ENCODE measurements at regions not wholly inside any gene's neighbourhood (a gene's known extent, or its start where the extent isn't known, plus 50 kb on each side); places are given as distances from the start of the nearest gene placed in this dataset.

GRCh38 chr4:22323691-22324090 lies 192.2 kb downstream of the ADGRA3 start:
- Mint-ChIP-seq H3K27ac (no peak overlapping the region), H3K36me3 (ENCODE audit: low read depth) (no peaks in the 10 kb centered on the region), H3K4me3 (no peak overlapping the region), H3K9me3 (no peaks in the 10 kb centered on the region), H3K4me1 (peaks cover 8% of the 10 kb centered on the region), H3K27me3 (ENCODE audit: insufficient read depth) (no peaks in the 10 kb centered on the region)
- Histone ChIP-seq H3K4me3 (ENCODE audit: low read length) (no peak overlapping the region), H3K27ac (ENCODE audit: low read depth, low read length) (no peak overlapping the region), H3K36me3 (ENCODE audit: control insufficient read depth, insufficient read depth, low read length) (no peaks in the 10 kb centered on the region), H3K4me1 (ENCODE audit: control insufficient read depth, insufficient read depth, low read length) (peaks cover 6% of the 10 kb centered on the region), H3K9me3 (ENCODE audit: control insufficient read depth, low read length) (no peaks in the 10 kb centered on the region), H3K27me3 (ENCODE audit: control insufficient read depth, insufficient read depth, low read length, poor library complexity, severe bottlenecking) (no peaks in the 10 kb centered on the region), H3K9ac (ENCODE audit: extremely low read depth, low read length, poor library complexity, severe bottlenecking) (no peak overlapping the region)
- DNase-seq: no peak
- no peak for TF ChIP-seq CTCF (conservative IDR thresholded peaks at IDR 0.05)
- WGBS, 2 experiments (ENCODE audit: insufficient coverage in 1 of 2, insufficient read length in 1 of 2): 67 to 90% methylated on average over 1 to 2 of the region's 2 CpGs

GRCh38 chr4:22322996-22323395 lies 192.9 kb downstream of the ADGRA3 start:
- peaks cover 6% of the 10 kb centered on the region for H3K4me1 ChIP-seq (ENCODE audit: control insufficient read depth, insufficient read depth, low read length)
- TF ChIP-seq CTCF (conservative IDR thresholded peaks at IDR 0.05): no peak
- H3K4me3 ChIP-seq (ENCODE audit: low read length): no peak overlapping the region
- H3K27ac ChIP-seq (ENCODE audit: low read depth, low read length): no peak overlapping the region
- no peaks in the 10 kb centered on the region for H3K9me3 Mint-ChIP-seq
- no peaks in the 10 kb centered on the region for H3K27me3 ChIP-seq (ENCODE audit: control insufficient read depth, insufficient read depth, low read length, poor library complexity, severe bottlenecking)
- no peaks in the 10 kb centered on the region for H3K36me3 Mint-ChIP-seq (ENCODE audit: low read depth)
- no peak for DNase-seq
- H3K27ac Mint-ChIP-seq: no peak overlapping the region
- H3K27me3 Mint-ChIP-seq (ENCODE audit: insufficient read depth): no peaks in the 10 kb centered on the region
- H3K4me3 Mint-ChIP-seq: no peak overlapping the region
- 100% methylated on average over 1 of the region's 1 CpG; no CpG with 5 or more reads in 1 of the 2 experiments for WGBS, 2 experiments (ENCODE audit: insufficient coverage in 1 of 2, insufficient read length in 1 of 2)
- H3K36me3 ChIP-seq (ENCODE audit: control insufficient read depth, insufficient read depth, low read length): no peaks in the 10 kb centered on the region
- peaks cover 8% of the 10 kb centered on the region for H3K4me1 Mint-ChIP-seq
- no peaks in the 10 kb centered on the region for H3K9me3 ChIP-seq (ENCODE audit: control insufficient read depth, low read length)
- H3K9ac ChIP-seq (ENCODE audit: extremely low read depth, low read length, poor library complexity, severe bottlenecking): no peak overlapping the region

GRCh38 chr4:22315628-22316027 lies 200.2 kb downstream of the ADGRA3 start:
- DNase-seq: no peak
- Histone ChIP-seq H3K36me3 (ENCODE audit: control insufficient read depth, insufficient read depth, low read length) (no peaks in the 10 kb centered on the region), H3K9me3 (ENCODE audit: control insufficient read depth, low read length) (no peaks in the 10 kb centered on the region), H3K9ac (ENCODE audit: extremely low read depth, low read length, poor library complexity, severe bottlenecking) (no peak overlapping the region), H3K4me1 (ENCODE audit: control insufficient read depth, insufficient read depth, low read length) (no peaks in the 10 kb centered on the region), H3K27ac (ENCODE audit: low read depth, low read length) (no peak overlapping the region), H3K27me3 (ENCODE audit: control insufficient read depth, insufficient read depth, low read length, poor library complexity, severe bottlenecking) (no peaks in the 10 kb centered on the region), H3K4me3 (ENCODE audit: low read length) (no peak overlapping the region)
- H3K27ac Mint-ChIP-seq: no peak overlapping the region
- WGBS, 2 experiments (ENCODE audit: insufficient coverage in 1 of 2, insufficient read length in 1 of 2): 89% methylated on average over 2 of the region's 2 CpGs; no CpG with 5 or more reads in 1 of the 2 experiments
- H3K27me3 Mint-ChIP-seq (ENCODE audit: insufficient read depth): no peaks in the 10 kb centered on the region
- no peak overlapping the region for H3K4me3 Mint-ChIP-seq
- no peaks in the 10 kb centered on the region for H3K4me1 Mint-ChIP-seq
- no peaks in the 10 kb centered on the region for H3K36me3 Mint-ChIP-seq (ENCODE audit: low read depth)
- TF ChIP-seq CTCF (conservative IDR thresholded peaks at IDR 0.05): no peak
- no peaks in the 10 kb centered on the region for H3K9me3 Mint-ChIP-seq

All from endodermal cell (in vitro differentiated cells).